OCI-LY7 (cell line): ENCODE measurements at regions not wholly inside any gene's neighbourhood (a gene's known extent, or its start where the extent isn't known, plus 50 kb on each side); places are given as distances from the start of the nearest gene placed in this dataset.

Experiments used
- CTCF ChIP-seq: fragments of 200-600 bp; sonication (generic); conservative IDR thresholded peaks from 2 replicates; pipeline ENCODE4 v1.5.1; 2014; ENCODE audit warnings: mild to moderate bottlenecking, antibody characterized with exemption, low read length, moderate library complexity, mixed read lengths
- EZH2phosphoT487 ChIP-seq: fragments of 200-600 bp; sonication (generic); IDR thresholded peaks from 2 replicates; pipeline ENCODE4 v1.6.1; 2018; ENCODE audit warnings: low read depth, borderline replicate concordance, mild to moderate bottlenecking, mixed run types, antibody characterized with exemption, low read length, moderate library complexity, mixed read lengths

GRCh38 chr20:62580733-62581132 is 61.6 kb upstream of the SLCO4A1 start:
- TF ChIP-seq CTCF (no peak), EZH2phosphoT487 (no peak)
